COR-L47 (cell line): ENCODE measurements at regions not wholly inside any gene's neighbourhood (a gene's known extent, or its start where the extent isn't known, plus 50 kb on each side); places are given as distances from the start of the nearest gene placed in this dataset.

Experiments
- DNase-seq: peaks from one replicate; lab custom pipeline; 2025; lab: John Stamatoyannopoulos, UW

DNA sequence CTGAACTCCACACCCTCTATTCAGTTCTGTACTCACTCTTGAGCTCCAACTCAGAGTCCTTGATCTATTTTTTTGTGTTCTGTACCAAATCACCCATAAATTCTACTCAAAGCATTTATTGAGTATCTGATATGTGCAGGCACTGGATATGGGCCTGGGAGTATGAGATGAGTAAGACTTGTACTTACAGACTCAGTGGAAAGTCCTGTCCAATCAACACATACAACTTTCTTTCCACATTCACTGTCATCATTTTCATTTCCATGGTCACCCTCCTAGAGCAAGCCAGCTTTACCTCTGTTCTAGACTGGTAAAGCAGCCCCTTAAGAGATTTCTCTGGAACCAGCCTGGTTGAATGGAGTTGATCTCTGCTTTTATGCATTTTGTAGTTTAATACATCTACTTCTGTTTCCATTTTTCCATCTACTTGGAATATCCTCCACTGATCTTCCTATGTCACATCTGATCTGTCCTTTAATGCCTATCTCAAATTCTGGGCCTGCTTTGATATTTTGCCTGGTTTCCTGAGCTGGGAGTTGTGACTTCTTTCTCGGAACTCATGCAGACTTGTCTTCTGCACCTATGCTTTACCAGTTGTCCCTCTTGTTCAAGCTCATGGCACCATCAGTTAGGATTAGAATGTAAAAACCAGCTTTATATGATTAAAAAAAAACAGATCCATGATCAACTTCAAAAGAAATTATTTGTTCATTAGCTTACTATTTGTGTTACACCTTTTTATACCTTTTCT lies 96.9 kb upstream of the GLS start:
- no peak for DNase-seq

DNA sequence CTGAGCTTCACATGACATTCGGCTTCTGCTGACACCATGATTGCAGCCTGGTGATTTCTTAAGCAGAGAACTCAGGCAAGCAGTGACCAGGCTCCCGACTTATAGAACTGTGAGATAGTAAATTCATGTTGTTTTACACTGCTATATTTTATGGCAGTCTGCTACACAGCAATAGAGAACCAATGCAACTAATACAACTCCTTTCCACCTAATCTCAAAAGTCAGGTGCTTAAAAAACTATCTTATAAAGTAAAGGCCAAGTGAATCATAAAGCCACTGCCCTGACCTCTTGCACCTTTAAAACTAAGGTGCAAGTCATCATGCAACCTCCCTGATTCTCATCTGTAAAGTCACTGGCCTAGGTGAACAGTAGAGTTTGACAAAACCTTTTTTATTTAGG lies 95.3 kb upstream of the GLS start:
- no peak for DNase-seq

DNA sequence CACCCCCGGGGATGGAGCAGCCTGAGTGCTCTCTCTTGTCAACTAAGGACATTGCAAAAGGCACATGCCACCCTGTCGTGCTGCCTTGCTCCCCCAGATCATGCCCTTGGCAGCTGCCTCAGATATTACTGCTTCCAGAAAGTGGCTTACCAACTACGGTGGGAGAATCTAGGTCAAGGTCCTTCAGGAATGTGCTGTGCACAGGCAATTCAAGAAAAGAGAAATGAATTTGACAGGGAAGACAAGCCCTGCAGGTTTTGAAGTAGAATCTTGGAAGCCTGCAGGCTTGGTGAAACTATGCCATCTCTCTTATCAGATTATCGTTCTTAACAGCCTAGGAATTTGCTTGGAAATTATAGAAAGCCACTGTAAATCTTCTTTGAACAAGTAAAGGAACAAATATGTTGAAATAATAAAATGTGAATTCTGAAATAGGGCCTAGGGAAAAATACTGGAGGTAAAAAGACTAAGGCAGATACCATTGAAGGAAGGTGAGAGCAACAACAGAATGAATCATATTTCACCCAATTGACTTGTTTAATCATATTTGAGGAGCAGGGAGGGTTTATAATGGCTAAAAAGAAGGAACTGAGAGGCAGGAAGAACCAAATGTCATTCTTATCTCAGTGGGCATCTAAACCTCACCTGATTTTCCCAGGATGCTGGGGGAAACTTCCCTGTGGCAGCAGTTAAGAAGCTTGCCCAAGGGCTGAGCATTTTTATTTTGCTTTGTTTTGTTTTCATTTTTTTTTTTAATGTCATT lies 94.0 kb upstream of the GLS start:
- DNase-seq, result no peak

DNA sequence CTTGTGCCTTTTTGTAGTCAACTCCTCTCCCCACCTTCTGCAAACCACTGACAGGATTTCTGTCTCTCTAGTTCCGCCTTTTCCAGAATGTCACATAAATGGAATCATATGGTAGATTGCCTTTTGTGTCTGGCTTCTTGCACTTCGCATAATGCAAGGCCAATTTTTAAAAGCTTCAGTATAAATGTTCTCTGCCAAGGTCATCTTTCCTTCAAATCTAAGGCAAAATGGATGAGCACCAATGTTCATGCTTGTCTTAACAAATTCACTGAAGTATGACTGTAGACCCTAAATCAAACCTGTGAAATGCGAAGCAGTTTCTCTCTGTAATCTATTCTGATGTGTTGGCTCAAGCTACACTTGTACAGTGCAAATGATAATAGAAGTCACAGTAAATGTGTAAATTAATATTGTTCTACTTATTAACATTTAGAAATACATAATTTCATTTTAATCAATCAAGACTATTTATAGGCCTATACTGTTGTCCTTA lies 92.8 kb upstream of the GLS start:
- no peak for DNase-seq

DNA sequence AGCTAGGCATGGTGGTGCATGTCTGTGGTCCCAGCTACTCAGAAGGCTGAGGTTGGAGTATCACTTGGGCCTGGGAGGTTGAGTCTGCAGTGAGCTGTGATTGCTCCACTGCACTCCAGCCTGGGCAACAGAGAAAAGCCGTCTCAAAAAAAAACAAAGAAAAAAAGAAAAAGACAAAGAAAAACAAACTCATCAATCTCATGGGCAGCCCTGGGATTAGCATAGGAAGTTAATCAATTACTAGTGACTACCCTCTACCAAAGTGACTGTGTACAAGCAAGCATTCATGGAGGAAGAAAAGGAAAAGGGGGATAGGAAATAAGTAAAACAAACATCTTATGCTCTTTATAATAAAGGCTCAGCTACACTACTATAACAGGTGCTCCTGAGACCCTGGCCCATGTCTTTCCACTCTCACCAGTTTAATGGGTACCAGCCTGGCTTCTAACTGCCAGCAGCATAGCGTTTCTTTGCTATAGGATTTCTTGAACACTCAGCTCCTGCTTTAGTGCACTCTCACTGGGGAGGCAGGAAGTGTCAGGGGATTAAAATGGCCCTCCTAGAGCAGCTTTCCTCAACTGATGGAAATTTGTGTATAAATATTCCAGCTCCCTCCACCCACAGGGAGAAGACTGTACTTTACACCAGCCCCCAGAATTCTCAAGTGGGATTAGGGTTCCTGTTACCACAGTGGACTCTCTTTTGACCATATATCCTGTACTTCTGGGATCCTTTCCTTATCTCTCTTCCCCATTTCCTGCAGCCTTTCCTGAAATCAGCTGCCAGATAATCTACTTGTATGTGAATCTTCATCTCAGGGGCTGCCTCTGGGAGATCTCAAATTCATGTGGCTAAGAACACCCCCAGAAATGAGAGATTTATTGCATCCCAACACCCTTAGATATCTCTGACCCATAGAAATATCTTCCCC lies 91.3 kb upstream of the GLS start:
- no peak for DNase-seq

DNA sequence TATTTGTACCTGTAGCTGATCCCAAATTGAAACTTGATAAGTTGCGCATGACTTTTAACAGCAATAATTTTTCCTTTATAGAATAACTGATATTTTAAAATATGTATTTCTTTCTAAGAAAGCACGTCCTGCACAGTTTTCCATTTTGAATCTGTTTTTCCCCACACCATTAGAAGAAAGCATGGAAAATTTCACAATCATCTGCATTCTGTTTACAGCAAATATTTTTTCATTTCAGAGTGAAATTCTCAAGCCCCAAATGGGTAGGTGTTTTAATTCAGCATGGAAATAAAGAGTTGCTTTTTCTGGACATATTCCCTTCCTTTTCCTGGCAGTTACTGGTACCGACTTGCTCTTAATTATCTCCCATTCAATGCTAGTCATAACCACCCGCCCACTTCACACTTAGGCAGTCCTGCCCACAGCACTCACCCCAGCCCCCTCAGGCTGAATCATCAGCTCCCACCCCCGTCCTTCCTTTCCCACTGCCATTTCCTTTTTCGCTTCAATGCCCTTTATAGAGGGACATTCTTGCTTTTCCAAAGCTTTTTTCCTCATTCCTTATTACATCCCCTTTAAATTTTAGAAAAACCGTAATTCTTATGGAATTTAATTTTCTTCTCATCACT lies 89.2 kb upstream of the GLS start:
- peak; percentile 24 for DNase-seq

DNA sequence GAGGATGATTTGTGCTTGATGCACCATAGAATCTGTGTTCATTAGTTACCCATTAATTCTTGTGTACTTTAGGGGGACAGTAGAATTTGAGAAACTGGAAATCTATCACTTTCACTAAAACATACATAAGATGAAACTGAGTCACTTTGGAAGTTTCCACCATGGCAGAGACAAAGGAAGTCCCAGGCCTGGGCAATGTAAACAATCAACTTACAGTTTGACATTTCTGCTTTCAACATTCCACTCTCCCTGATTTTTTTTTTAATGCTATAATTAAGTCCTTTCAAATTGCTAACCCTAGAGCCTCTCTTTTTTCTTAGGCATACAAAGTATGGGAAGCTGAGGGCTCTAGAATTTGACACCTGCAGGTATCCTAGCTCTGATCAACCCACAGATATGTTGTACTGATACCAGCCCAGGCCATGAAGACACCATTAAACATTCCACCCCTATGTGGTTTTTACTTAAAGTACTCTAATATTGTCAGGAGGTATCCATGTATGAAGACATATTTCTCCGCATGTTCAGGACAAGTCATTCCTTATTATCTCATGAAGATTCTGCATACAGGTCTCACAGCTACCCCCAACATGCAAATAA lies 88.5 kb upstream of the GLS start:
- DNase-seq, result no peak

DNA sequence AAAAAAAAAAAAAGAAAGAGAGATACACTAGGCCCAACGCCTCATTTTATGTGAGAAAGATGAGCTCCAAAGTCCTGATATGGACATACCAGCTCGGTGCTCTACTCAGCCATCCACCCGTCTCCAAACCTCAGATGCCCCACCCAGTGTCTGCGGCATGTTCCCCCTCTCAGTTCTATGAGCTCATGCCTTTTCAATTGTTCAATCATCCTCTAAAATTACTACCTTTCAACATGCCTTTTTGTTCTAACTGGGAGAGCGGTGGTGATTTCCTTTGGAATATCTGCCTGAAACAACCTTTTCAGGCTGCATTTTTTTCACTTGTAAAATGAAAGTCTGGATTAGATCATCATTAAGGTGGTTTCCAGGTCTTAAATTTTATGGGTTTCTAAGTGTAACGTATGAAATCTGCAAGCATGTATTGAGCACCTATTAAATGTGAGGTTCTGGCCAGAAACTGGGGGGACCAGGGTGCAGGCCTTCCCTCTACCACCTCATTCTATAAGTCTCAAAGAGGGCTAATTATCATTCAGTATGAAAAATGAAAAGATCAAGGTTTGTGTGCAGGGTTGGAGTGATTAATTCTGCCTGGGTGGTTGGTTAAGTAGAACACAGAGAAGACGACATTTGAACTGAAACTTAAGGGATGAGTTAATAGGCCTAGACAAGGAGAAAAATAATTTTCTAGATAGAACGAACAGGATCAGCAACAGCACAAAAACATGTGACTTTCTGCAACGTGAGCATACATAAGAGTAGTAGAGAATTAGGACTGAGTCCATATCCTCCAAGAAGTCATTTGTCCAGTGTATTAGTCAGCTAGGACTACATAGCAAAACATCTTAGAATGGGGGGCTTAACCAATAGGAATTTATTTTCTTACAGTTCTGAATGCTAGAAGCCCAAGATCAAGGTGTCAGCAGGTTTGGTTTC lies 87.4 kb upstream of the GLS start:
- no peak for DNase-seq

DNA sequence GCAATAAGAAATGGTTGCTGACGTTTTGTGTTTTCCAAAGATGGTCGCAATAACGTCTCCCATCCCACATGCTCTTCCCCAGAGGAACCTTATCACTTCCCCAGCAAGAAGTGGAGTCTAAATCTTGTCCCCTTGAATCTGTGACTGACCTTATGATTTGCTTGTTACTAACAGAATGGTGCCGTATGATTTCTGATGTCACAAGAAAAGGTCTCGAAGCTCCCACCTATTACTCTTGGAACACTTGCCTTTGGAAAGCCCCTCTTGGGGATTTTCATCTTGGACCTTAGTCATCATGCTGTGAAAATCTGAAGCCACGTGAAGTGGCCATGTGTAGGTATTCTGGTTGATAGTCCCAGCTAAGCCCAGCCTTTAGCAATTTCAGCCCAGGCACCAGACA lies 86.2 kb upstream of the GLS start:
- DNase-seq, result no peak

DNA sequence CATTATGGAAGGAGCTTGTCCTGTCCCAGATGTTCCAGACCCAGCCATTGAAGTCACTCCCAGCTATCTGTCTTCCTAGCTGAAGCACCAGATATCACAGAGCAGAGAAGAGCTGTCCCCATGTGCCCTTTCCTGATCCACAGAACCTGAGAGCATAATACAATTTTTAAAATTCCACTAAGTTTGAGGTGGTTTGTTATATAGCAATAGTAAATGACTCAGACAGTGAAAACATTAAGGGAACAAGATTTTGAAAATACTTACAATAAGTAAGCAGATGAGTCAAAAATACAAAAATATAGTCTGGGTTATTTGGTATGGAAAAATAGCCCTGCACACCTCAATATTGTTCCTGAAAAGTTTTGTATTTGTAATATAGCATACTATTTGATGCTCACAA lies 85.8 kb upstream of the GLS start:
- DNase-seq, result no peak

DNA sequence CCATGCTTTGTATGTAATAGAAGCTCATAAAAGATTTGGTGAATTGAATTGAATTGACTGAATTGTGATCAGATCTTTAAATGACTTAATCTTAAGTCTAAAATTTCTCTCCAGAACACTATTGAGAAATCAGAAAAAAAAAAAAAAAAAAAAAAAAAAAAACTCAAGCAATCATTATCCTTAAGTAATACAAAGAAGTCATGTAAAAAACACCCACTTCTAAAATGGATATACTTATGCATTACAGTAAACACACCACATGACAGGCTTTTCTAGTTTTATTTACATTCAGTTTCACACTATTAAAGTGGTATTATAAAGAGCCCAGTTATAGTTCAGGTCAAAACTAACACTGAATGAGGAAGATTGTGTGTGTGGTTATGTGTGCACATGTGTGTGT lies 84.9 kb upstream of the GLS start:
- DNase-seq, result no peak

DNA sequence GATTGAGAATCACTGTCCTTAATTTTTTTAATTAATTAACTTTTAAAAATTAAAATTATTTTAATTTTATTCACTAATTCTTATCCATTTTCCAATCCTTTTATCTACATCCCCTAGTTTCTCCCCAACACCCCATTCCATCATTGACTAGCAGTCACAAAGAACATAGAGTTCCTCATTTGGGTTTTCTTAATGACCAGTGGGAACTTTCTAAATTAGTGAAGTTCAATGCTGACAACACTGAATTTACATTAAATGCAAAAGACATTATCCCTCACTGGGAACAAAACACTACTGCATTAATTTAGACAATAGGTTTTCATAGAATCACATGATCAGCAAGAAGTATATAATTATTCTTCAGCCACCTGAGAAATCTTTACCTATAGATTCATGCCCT lies 80.6 kb upstream of the GLS start:
- DNase-seq, result no peak

DNA sequence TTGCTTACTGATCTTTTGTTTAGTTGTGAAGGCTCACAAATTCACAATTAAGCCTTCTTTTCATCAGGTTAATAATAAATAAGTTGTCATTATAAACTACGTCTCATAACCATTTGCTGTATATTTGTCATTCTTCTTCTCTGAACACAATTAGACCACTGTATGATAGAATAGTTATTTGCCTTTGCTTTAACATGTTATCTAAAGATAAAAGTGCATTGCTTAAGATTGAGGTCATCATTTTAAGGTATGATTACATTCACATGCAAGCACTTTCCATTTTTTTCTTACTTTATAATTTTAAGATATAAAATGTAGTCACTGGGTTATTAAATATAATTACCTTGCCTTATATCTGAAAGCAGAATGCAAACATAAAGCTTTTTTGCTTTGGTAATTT lies 80.1 kb upstream of the GLS start:
- DNase-seq, result no peak

DNA sequence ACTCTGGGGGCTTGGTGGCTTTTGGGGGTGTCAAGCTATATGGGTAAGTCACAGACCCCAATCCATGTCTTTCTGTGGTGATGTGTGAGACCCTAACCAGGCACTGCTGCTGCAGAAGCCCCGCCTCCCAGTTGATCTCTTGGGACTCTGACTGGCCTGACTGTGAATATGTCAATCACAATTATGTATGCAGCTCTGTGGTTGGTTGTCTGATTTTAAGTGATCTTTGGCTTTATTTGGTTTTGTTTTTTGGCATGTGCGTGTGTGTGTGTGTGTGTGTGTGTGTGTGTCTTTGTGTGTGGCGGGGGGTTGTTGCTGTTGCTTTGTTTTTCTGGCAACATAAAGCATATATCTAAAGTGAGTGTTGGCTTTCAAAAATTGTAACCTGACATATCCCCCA lies 78.5 kb upstream of the GLS start:
- no peak for DNase-seq

DNA sequence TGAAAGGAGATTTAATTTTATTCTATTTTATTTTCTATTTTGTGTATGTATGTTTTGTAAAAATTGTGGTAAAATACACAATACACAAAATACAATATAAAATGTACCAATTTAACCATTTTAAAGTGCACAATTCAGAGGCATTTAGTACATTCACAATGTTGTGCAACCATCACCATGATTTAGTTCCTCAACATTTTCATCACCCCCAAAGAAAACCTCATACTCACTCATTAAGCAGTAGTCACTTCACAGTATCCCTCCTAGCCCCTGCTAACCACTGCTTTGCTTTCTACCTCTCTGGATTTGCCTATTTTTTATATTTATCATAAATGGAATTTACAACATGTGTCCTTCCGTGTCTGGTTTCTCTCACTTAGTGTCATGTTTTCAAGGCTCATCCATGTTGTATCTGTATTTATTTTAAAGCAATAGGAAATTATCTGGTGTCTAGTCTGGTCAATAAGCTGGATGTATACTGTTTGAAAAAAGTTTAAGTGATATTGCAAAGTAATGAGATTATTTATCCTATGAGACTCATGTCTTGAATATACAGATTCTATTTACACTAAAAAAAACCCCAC lies 77.9 kb upstream of the GLS start:
- no peak for DNase-seq

DNA sequence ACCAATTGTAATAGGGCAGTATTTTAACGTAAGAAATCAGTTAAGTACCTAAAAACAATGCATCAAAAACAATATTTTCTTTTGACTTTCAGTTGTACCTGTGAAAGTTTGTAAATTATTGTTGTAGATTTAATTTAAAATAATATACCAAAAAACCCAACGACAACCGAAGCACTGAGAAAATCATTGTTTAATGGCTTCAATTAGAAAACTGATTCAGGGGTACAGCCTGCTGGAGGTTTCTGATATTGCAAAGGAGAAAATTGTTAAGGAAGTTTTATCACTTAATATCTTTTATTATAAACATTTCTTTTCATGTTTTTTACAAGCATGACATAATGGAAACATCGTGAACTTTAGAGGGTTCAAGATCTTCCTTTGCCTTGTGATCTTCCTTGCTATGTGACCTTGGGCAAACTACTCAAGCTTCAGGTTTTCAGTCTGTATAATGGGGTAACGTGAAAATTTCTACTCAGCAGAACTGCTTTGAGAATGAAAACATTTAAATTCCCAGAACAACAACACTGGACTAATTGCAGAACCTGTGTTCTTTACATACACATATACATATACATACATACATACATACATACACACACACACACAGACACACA lies 76.3 kb upstream of the GLS start:
- no peak for DNase-seq

DNA sequence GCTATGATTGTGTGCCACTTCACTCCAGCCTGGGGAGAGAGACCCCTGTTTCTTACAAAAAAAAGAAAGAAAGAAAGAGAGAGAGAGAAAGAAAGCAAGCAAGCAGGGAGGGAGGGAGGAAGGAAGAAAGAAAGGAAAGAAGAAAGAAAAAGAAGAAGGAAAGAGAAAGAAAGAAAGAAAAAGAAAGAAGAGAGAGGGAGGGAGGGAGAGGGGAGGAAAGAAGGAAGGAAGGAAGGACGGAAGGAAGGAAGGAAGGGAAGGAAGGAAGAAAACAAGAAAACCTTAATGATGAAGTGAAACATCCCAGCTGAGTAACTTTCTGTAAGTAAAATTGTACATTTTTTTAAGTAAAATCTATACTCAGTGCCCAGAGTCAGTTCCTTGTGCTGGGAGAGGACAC lies 75.5 kb upstream of the GLS start:
- no peak for DNase-seq

DNA sequence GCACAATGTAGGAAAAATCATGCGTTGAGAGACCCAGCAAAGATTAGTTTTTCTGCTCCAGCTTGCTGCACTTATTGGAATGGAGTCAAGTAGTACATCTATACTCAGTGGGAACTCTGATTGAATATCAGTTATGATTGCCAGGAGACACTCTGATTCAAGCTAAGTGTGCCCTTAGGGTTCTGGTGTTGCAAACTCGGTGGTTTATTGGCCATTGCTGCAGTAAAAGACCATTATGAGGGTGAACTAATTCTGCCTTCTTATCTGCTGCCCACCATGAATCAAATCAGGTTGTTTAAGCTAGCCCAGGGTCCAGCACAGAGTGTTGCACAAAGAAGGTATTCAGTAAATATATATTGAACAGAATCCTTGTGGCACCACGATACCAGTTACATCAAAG lies 74.8 kb upstream of the GLS start:
- no peak for DNase-seq

DNA sequence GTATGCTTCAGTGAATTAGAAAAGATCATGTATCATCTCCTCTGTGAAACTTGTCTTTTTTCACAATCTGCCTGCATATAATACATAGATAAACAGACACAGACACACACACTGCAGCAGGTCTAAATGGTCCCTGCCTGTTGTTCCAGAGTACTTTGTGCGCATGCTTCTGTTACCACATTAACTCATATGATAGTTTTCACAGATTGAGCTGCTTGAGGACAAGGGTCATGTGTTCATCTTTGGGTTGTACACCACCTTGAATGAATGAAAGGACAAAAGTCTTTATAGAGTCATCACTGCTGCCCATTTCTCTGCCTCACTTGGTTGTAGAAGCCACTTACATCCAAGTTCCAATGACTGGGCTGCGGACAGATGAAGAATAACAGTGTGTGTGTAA lies 72.7 kb upstream of the GLS start:
- no peak for DNase-seq
